Stomach (tissue), 8 donors: ENCODE measurements at regions not wholly inside any gene's neighbourhood (a gene's known extent, or its start where the extent isn't known, plus 50 kb on each side); places are given as distances from the start of the nearest gene placed in this dataset.

ENCODE experiments used
- DNase-seq, 2 donors: peaks; one replicate each; pipeline versions ENCODE4 v3.0.0 to v3.0.0-alpha.2; 2013 to 2019
- H3K27ac ChIP-seq, 5 donors: fragments of 200-600 bp in 4 of 5; sonication (generic) in 4 of 5; one replicate each; pipeline ENCODE4 v1.5.1; 2013 to 2019; ENCODE audit warnings: mild to moderate bottlenecking in 1 of 5, moderate library complexity in 1 of 5
- H3K27me3 ChIP-seq, 3 donors: fragments of 200-600 bp; sonication (generic); one replicate each; pipeline ENCODE4 v1.5.1; 2017 to 2019; ENCODE audit warnings: mixed run types in 1 of 3
- H3K36me3 ChIP-seq, 4 donors: fragments of 200-600 bp; sonication (generic); 1 replicate in 3 of 4; 2 replicates in 1 of 4; pipeline ENCODE4 v1.5.1; 2016 to 2019
- H3K4me1 ChIP-seq, 4 donors: fragments of 200-600 bp; sonication (generic); one replicate each; pipeline ENCODE4 v1.5.1; 2016 to 2019
- H3K4me3 ChIP-seq, 4 donors: fragments of 200-600 bp; sonication (generic) in 3 of 4; one replicate each; pipeline ENCODE4 v1.5.1; 2016 to 2019; ENCODE audit warnings: mild to moderate bottlenecking in 1 of 4
- H3K9me3 ChIP-seq, 4 donors: fragments of 200-600 bp; sonication (generic); one replicate each; pipeline ENCODE4 v1.5.1; 2016 to 2019
- EP300 ChIP-seq: sonication (generic); formaldehyde crosslinking; IDR thresholded peaks from one replicate; pipeline ENCODE4 v1.6.1; 2017; ENCODE audit warnings: antibody characterized with exemption
- POLR2A ChIP-seq, 4 donors: fragments of 450-650 bp; IDR thresholded peaks; one replicate each; pipeline ENCODE4 v1.6.1; 2016; ENCODE audit warnings: antibody characterized with exemption in 4 of 4, control low read depth in 2 of 4, mild to moderate bottlenecking in 1 of 4, moderate library complexity in 1 of 4
- POLR2AphosphoS5 ChIP-seq, 3 donors: sonication (generic); formaldehyde crosslinking; IDR thresholded peaks; one replicate each; pipeline ENCODE4 v1.6.1; 2016; ENCODE audit warnings: antibody characterized with exemption in 3 of 3
- WGBS, 5 donors: extraction: QIAGEN DNeasy Blood & Tissue Kit in 3 of 5; methylation state at CpG; one replicate each; pipeline versions ENCODE4 v1.1.5 to v1.1.7; 2013 to 2018; 5-methylcytosine and 5-hydroxymethylcytosine counted together
- intact Hi-C: fragments of 100-400 bp; cut with DNase I; formaldehyde crosslinking; loops from one replicate; pipeline ENCODE4 v1.15.1; 2023; ENCODE audit warnings: low total_unique reads
- TF ChIP-seq, protein P1 (sequence below), 7 experiments: fragments of 450-650 bp in 4 of 7; fragments of 200-600 bp in 3 of 7; sonication (generic) in 3 of 7; IDR thresholded peaks; one replicate each; pipeline ENCODE4 v1.5.1; 2016 to 2019; ENCODE audit warnings: antibody characterized with exemption in 7 of 7, control low read depth in 2 of 7, mild to moderate bottlenecking in 1 of 7
- donor health status: healthy with polysubstance abuse.
- donor health status: Bipolar disorder and iron deficiency.
- donor health status: healthy.

DNA sequence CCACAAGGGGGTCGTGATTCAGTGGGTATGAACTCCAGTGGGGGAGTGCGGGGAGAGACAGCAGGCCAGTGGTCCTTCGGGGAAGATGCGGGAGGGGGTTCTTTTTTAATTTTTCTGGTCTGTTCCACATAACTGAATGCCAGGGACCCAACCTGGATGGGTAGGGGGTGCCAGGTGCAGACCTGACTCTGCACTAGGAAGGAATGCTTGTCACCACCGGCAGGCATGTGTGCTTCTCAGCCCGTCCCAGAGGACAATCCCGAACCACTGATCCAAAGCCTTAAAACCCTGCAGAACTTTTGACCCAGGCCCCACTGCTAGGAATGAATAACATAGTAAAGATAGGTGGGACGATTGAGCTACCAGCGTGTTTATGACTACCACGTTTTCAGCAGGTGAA is 72.0 kb downstream of the DIO3 start:
- no peak for DNase-seq

DNA sequence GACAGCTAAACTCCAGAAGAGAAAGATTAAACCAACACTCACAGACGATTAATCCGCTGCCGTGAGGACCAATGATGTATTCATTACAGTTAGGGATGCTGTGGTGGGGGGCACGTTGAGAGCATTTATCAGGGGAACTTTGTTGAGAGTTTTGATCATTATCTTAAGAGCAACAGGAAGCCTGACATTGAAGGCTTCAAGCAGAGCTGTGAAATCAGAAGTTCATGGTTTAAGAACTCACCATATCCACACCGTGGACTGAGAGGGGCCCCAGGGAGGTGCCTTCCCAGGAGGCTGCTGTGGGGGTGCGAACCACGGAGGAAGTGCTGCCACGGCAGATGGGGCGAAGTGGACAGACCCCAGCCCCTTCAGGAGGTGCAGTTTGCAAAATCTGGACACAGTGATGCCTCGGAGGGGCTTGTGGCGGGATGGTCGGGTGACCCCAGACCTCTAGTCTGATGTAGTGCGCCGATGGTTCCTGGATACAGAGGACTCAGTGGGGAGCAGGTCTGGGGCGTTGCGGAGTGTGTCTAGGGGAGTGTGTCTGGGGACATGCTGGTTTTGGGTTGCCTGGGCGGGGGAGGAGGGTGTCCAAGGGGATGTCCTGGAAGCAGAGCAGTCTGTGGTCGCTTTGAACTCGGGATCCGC is 73.0 kb downstream of the DIO3 start:
- Histone ChIP-seq H3K4me3 (no peak overlapping the region), H3K9me3 (no peaks in the 10 kb centered on the region), H3K4me1 (no peaks in the 10 kb centered on the region), H3K36me3 (no peaks in the 10 kb centered on the region), H3K27me3 (peaks cover 0 to 14% (median 5%) of the 10 kb centered on the region in 3 donors), H3K27ac (no peak overlapping the region)
- intact Hi-C loops, result no loop called here
- WGBS, 5 donors, result 73 to 78% (median 76%) methylated on average over 19 to 20 of the region's 20 CpGs
- no peak for DNase-seq
- no peak for TF ChIP-seq POLR2A (IDR thresholded peaks at IDR 0.05)
- TF ChIP-seq EP300, result no peak
- no peak for TF ChIP-seq POLR2AphosphoS5 (IDR thresholded peaks at IDR 0.05)
- TF ChIP-seq, protein P1, sequence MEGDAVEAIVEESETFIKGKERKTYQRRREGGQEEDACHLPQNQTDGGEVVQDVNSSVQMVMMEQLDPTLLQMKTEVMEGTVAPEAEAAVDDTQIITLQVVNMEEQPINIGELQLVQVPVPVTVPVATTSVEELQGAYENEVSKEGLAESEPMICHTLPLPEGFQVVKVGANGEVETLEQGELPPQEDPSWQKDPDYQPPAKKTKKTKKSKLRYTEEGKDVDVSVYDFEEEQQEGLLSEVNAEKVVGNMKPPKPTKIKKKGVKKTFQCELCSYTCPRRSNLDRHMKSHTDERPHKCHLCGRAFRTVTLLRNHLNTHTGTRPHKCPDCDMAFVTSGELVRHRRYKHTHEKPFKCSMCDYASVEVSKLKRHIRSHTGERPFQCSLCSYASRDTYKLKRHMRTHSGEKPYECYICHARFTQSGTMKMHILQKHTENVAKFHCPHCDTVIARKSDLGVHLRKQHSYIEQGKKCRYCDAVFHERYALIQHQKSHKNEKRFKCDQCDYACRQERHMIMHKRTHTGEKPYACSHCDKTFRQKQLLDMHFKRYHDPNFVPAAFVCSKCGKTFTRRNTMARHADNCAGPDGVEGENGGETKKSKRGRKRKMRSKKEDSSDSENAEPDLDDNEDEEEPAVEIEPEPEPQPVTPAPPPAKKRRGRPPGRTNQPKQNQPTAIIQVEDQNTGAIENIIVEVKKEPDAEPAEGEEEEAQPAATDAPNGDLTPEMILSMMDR (IDR thresholded peaks at IDR 0.05), result no peak

More for the DNA sequence above, 72.0 kb downstream of the DIO3 start:
- Histone ChIP-seq H3K4me1 (peaks cover 0 to 7% (median 6%) of the 10 kb centered on the region in 4 donors), H3K9me3 (no peaks in the 10 kb centered on the region), H3K4me3 (no peak overlapping the region), H3K36me3 (no peaks in the 10 kb centered on the region), H3K27ac (no peak overlapping the region), H3K27me3 (peaks cover 0 to 14% (median 5%) of the 10 kb centered on the region in 3 donors)
- TF ChIP-seq EP300 (no peak), POLR2AphosphoS5 (IDR thresholded peaks at IDR 0.05) (no peak), POLR2A (IDR thresholded peaks at IDR 0.05) (no peak)
- TF ChIP-seq, protein P1 (IDR thresholded peaks at IDR 0.05), result no peak
- intact Hi-C loops, result no loop called here
- 76 to 87% (median 82%) methylated on average over 10 of the region's 10 CpGs for WGBS, 5 donors

GRCh38 chr14:101634850-101635748 is 73.8 kb downstream of the DIO3 start:
- H3K36me3 ChIP-seq, result no peaks in the 10 kb centered on the region
- WGBS, 5 donors, result 79 to 94% (median 88%) methylated on average over 37 to 56 of the region's 56 CpGs
- TF ChIP-seq POLR2A (IDR thresholded peaks at IDR 0.05), result no peak
- no peak for TF ChIP-seq POLR2AphosphoS5 (IDR thresholded peaks at IDR 0.05)
- TF ChIP-seq EP300, result no peak
- TF ChIP-seq, protein P1 (IDR thresholded peaks at IDR 0.05), result no peak
- H3K9me3 ChIP-seq, result no peaks in the 10 kb centered on the region
- DNase-seq, result no peak
- no peak overlapping the region for H3K4me3 ChIP-seq
- intact Hi-C loops, result no loop called here
- no peaks in the 10 kb centered on the region for H3K4me1 ChIP-seq
- H3K27me3 ChIP-seq, result peaks cover 0 to 14% (median 5%) of the 10 kb centered on the region in 3 donors
- no peak overlapping the region for H3K27ac ChIP-seq

GRCh38 chr14:101635749-101636560 is 74.7 kb downstream of the DIO3 start:
- H3K4me3 ChIP-seq, result no peak overlapping the region
- peaks cover 0 to 14% (median 5%) of the 10 kb centered on the region in 3 donors for H3K27me3 ChIP-seq
- no peaks in the 10 kb centered on the region for H3K4me1 ChIP-seq
- no peak overlapping the region for H3K27ac ChIP-seq
- intact Hi-C loops, result no loop called here
- 75 to 82% (median 77%) methylated on average over 16 to 18 of the region's 18 CpGs for WGBS, 5 donors
- TF ChIP-seq POLR2A (IDR thresholded peaks at IDR 0.05) (no peak), EP300 (no peak), POLR2AphosphoS5 (IDR thresholded peaks at IDR 0.05) (no peak)
- TF ChIP-seq, protein P1 (IDR thresholded peaks at IDR 0.05), result no peak
- H3K9me3 ChIP-seq, result no peaks in the 10 kb centered on the region
- no peaks in the 10 kb centered on the region for H3K36me3 ChIP-seq
- DNase-seq, result no peak
